Esophagus mucosa (tissue), 1 donor: ENCODE measurements at regions not wholly inside any gene's neighbourhood (a gene's known extent, or its start where the extent isn't known, plus 50 kb on each side); places are given as distances from the start of the nearest gene placed in this dataset.

Experiments used
- ATAC-seq: fragments of 200-7000 bp; cut with Tn5 transposase; one replicate; pipeline ENCODE4 v1.9.1; 2020
- donor health status: DM: yes; HTN: yes; CAD: no.

- ATAC-seq, result no peak
Observed at GRCh38 chr22:48104766-48105165, 1342.3 kb downstream of the TBC1D22A start.

- no peak for ATAC-seq
Observed at GRCh38 chr22:48104102-48104738, 1341.8 kb downstream of the TBC1D22A start.

GRCh38 chr22:48103126-48103875, 1340.9 kb downstream of the TBC1D22A start:
- ATAC-seq, result no peak

- ATAC-seq, result no peak
Observed at GRCh38 chr22:48102581-48102980, 1340.1 kb downstream of the TBC1D22A start.

- ATAC-seq, result no peak
Observed at GRCh38 chr22:48101704-48102103, 1339.3 kb downstream of the TBC1D22A start.

- ATAC-seq, result no peak
Observed at GRCh38 chr22:48100685-48101417, 1338.4 kb downstream of the TBC1D22A start.

- ATAC-seq, result no peak
Observed at GRCh38 chr22:48099671-48100070, 1337.2 kb downstream of the TBC1D22A start.

- ATAC-seq, result no peak
Observed at GRCh38 chr22:48099251-48099650, 1336.8 kb downstream of the TBC1D22A start.

GRCh38 chr22:48098921-48099245, 1336.4 kb downstream of the TBC1D22A start:
- ATAC-seq, result no peak

GRCh38 chr22:48098243-48098920, 1335.9 kb downstream of the TBC1D22A start:
- ATAC-seq, result peak; percentile 32

GRCh38 chr22:48097723-48098122, 1335.3 kb downstream of the TBC1D22A start:
- ATAC-seq, result no peak

GRCh38 chr22:48096851-48097665, 1334.6 kb downstream of the TBC1D22A start:
- no peak for ATAC-seq

- ATAC-seq, result no peak
Observed at GRCh38 chr22:48096411-48096810, 1334.0 kb downstream of the TBC1D22A start.

GRCh38 chr22:48093981-48094380, 1331.5 kb downstream of the TBC1D22A start:
- ATAC-seq, result no peak

- ATAC-seq, result no peak
Observed at GRCh38 chr22:48092866-48093265, 1330.4 kb downstream of the TBC1D22A start.

- ATAC-seq, result no peak
Observed at GRCh38 chr22:48091656-48092223, 1329.3 kb downstream of the TBC1D22A start.

- no peak for ATAC-seq
Observed at GRCh38 chr22:48091060-48091650, 1328.7 kb downstream of the TBC1D22A start.

GRCh38 chr22:48090332-48090672, 1327.9 kb downstream of the TBC1D22A start:
- ATAC-seq, result no peak

- peak; percentile 62 for ATAC-seq
Observed at GRCh38 chr22:48089601-48090331, 1327.3 kb downstream of the TBC1D22A start.

- ATAC-seq, result no peak
Observed at GRCh38 chr22:48088926-48089536, 1326.6 kb downstream of the TBC1D22A start.
